PC-9 (cell line): ENCODE measurements at regions not wholly inside any gene's neighbourhood (a gene's known extent, or its start where the extent isn't known, plus 50 kb on each side); places are given as distances from the start of the nearest gene placed in this dataset.

Experiments
- BruUV-seq: library from RNA; stranded (reverse); fragments of 400-500 nt; replicated peaks from 2 replicates; lab custom pipeline; 2021; lab: Mats Ljungman, UMichigan
- CTCF ChIA-PET: fragments of 300-600 bp; sonication (Branson Sonifier 250); formaldehyde crosslinking; loops from one replicate; lab custom pipeline; 2022; ENCODE audit warnings: antibody characterized with exemption; lab: Charles Lee
- POLR2A ChIA-PET: fragments of 300-600 bp; sonication (Branson Sonifier 250); formaldehyde crosslinking; loops from one replicate; lab custom pipeline; 2022; ENCODE audit warnings: antibody characterized with exemption; ENCODE audit not compliant: unreplicated experiment; lab: Charles Lee
- DNase-seq, 2 experiments: peaks; one replicate each; pipeline versions ENCODE4 v3.0.0 to v3.0.0-alpha.2; 2015 to 2022; ENCODE audit warnings: mixed read lengths in 1 of 2
- H2AFZ ChIP-seq: fragments of 200-600 bp; sonication (generic); 2 replicates; pipeline ENCODE4 v1.8.1; 2017; ENCODE audit warnings: antibody characterized with exemption
- H3F3A ChIP-seq: fragments of 200-600 bp; sonication (generic); 2 replicates; pipeline ENCODE4 v1.8.1; 2017; ENCODE audit warnings: antibody characterized with exemption, mild to moderate bottlenecking, low read depth; ENCODE audit not compliant: insufficient read depth
- H3K27ac ChIP-seq: fragments of 200-600 bp; sonication (generic); 2 replicates; pipeline ENCODE4 v1.6.1; 2016; ENCODE audit warnings: mixed run types
- H3K27me3 ChIP-seq: fragments of 200-600 bp; sonication (generic); 2 replicates; pipeline ENCODE4 v1.6.1; 2016; ENCODE audit warnings: low read depth, mixed run types; ENCODE audit not compliant: insufficient read depth
- H3K36me3 ChIP-seq: fragments of 200-600 bp; sonication (generic); 2 replicates; pipeline ENCODE4 v1.6.1; 2016; ENCODE audit warnings: low read depth, mixed run types
- H3K4me1 ChIP-seq: fragments of 200-600 bp; sonication (generic); replicated peaks from 2 replicates; pipeline ENCODE4 v1.6.1; 2016; ENCODE audit warnings: mixed run types; ENCODE audit not compliant: insufficient read depth
- H3K4me2 ChIP-seq: fragments of 200-600 bp; sonication (generic); 2 replicates; pipeline ENCODE4 v1.6.1; 2017; ENCODE audit warnings: mixed run types
- H3K4me3 ChIP-seq: fragments of 200-600 bp; sonication (generic); 2 replicates; pipeline ENCODE4 v1.6.1; 2016; ENCODE audit warnings: mixed run types
- H3K79me2 ChIP-seq: fragments of 200-600 bp; sonication (generic); 2 replicates; pipeline ENCODE4 v1.6.1; 2017; ENCODE audit warnings: low read depth, mixed run types
- H3K9me2 ChIP-seq: fragments of 200-600 bp; sonication (generic); 2 replicates; pipeline ENCODE4 v1.8.1; 2017; ENCODE audit warnings: mild to moderate bottlenecking; ENCODE audit not compliant: insufficient read depth
- H3K9me3 ChIP-seq: fragments of 200-600 bp; sonication (generic); 2 replicates; pipeline ENCODE4 v1.8.1; 2016; ENCODE audit warnings: low read depth; ENCODE audit not compliant: insufficient read depth
- H4K20me1 ChIP-seq: fragments of 200-600 bp; sonication (generic); 2 replicates; pipeline ENCODE4 v1.8.1; 2017; ENCODE audit not compliant: insufficient read depth
- EZH2 ChIP-seq: fragments of 200-600 bp; sonication (generic); IDR thresholded peaks from 2 replicates; pipeline ENCODE4 v1.8.0; 2017; ENCODE audit warnings: antibody characterized with exemption, low read depth
- intact Hi-C: fragments of 100-400 bp; cut with micrococcal nuclease; formaldehyde crosslinking; loops from one replicate; pipeline ENCODE4 v1.10.0; 2022; ENCODE audit not compliant: unreplicated experiment
- TF ChIP-seq, protein P1 (sequence below): fragments of 200-600 bp; sonication (generic); conservative IDR thresholded peaks from 2 replicates; pipeline ENCODE4 v1.6.1; 2017; ENCODE audit warnings: mixed run types, antibody characterized with exemption, mild to moderate bottlenecking, moderate library complexity

DNA sequence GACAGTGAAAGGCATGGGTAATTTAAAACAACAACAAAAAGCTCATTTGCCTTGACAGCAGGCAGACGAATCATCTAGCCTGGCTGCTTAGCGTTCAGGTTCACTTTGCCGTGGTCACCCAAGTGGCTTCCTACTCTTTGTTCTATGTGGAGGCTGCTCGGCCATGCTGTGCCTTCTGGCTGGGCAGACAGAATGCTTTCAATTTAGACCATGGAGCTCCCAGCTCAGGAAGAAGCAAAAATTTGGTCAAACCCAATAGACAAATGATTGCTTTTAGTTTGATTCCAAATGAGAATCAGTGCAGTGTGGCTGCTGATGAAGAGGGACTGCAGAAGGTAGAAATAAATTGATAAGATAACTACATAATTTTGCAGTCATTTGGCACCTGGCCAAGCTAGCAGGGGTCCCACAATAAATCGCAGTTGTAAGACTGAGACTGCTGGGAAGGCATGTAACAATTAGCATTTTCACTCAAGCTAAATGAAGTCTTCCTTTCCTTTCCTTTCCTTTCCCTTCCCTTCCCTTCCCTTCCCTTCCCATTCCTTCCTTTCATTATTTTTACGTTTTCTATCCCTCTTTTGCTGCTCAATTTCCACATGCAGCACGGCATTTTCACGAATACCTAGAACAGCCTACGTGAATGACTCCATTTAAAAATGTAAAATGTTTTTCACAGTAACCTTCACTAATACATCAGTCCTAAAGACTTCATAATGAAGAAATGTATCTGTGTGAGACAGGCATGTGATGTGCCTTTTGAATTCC lies 360.4 kb upstream of the TGFBR2 start:
- no peaks in the 10 kb centered on the region for H3K36me3 ChIP-seq
- H3K4me1 ChIP-seq, result no peaks in the 10 kb centered on the region
- no peak overlapping the region for H3K4me3 ChIP-seq
- no peak overlapping the region for H3K27ac ChIP-seq
- BruUV-seq, result no TSS peak
- ChIA-PET POLR2A (no interaction called here), CTCF (no interaction called here)
- H2AFZ ChIP-seq, result no peak overlapping the region
- TF ChIP-seq EZH2, result no peak
- TF ChIP-seq, protein P1, sequence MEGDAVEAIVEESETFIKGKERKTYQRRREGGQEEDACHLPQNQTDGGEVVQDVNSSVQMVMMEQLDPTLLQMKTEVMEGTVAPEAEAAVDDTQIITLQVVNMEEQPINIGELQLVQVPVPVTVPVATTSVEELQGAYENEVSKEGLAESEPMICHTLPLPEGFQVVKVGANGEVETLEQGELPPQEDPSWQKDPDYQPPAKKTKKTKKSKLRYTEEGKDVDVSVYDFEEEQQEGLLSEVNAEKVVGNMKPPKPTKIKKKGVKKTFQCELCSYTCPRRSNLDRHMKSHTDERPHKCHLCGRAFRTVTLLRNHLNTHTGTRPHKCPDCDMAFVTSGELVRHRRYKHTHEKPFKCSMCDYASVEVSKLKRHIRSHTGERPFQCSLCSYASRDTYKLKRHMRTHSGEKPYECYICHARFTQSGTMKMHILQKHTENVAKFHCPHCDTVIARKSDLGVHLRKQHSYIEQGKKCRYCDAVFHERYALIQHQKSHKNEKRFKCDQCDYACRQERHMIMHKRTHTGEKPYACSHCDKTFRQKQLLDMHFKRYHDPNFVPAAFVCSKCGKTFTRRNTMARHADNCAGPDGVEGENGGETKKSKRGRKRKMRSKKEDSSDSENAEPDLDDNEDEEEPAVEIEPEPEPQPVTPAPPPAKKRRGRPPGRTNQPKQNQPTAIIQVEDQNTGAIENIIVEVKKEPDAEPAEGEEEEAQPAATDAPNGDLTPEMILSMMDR, result no peak
- H3K9me2 ChIP-seq, result no peaks in the 10 kb centered on the region
- H4K20me1 ChIP-seq, result no peaks in the 10 kb centered on the region
- H3K9me3 ChIP-seq, result no peaks in the 10 kb centered on the region
- DNase-seq, result no peak
- H3K4me2 ChIP-seq, result no peak overlapping the region
- H3F3A ChIP-seq, result no peaks in the 10 kb centered on the region
- intact Hi-C loops, result no loop called here
- no peaks in the 10 kb centered on the region for H3K79me2 ChIP-seq
- no peaks in the 10 kb centered on the region for H3K27me3 ChIP-seq

DNA sequence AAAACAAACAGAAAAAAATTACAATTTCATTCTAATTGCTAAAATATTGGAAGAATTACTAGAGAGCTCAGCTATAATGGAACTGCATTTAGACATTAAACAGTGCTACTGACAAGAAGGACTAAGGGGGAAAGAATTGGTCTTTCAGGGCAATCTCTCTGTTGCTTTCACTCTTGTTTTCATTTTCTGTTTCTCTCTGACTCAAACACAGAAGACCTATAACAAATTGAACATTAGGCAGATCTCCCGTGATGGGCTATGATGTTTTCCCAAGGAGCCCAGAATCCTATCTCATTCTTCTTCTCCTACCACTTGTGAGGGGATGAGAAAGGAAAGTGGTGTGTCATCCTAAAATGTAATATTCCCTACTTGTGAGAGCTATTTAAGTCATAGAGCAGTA lies 358.0 kb upstream of the TGFBR2 start:
- Histone ChIP-seq H3K27me3 (no peaks in the 10 kb centered on the region), H3F3A (no peaks in the 10 kb centered on the region), H4K20me1 (no peaks in the 10 kb centered on the region), H3K36me3 (no peaks in the 10 kb centered on the region), H3K4me1 (no peaks in the 10 kb centered on the region), H3K27ac (no peak overlapping the region), H3K4me3 (no peak overlapping the region), H3K9me3 (no peaks in the 10 kb centered on the region), H3K79me2 (no peaks in the 10 kb centered on the region), H2AFZ (no peak overlapping the region), H3K9me2 (no peaks in the 10 kb centered on the region), H3K4me2 (no peak overlapping the region)
- no TSS peak for BruUV-seq
- ChIA-PET POLR2A (no interaction called here), CTCF (no interaction called here)
- no peak for DNase-seq
- intact Hi-C loops, result no loop called here
- no peak for TF ChIP-seq EZH2
- TF ChIP-seq, protein P1, result no peak

DNA sequence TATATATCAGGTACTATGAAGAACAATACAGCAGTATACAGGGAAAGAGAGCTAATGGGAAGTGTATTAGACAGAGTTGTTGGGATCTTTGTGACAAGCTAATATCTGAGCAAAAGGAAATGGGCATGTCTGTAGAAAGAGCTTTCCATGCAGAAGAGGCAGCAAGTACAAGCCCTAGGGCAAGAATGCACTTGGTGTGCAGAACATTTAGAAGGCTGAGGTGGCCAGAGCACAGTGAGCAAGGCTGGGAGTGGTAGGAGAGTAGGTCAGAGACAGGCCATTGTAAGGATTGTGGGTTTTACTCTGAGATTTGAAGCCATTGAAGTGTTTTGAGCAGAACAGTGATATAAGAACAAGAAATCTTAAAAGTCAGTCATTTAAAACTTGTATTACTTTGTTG lies 353.9 kb upstream of the TGFBR2 start:
- H3F3A ChIP-seq, result no peaks in the 10 kb centered on the region
- no peaks in the 10 kb centered on the region for H3K4me1 ChIP-seq
- H3K27ac ChIP-seq, result no peak overlapping the region
- H3K27me3 ChIP-seq, result no peaks in the 10 kb centered on the region
- no peak overlapping the region for H2AFZ ChIP-seq
- H3K9me2 ChIP-seq, result no peaks in the 10 kb centered on the region
- TF ChIP-seq, protein P1, result no peak
- no peak for TF ChIP-seq EZH2
- no peaks in the 10 kb centered on the region for H3K36me3 ChIP-seq
- no peaks in the 10 kb centered on the region for H4K20me1 ChIP-seq
- BruUV-seq, result no TSS peak
- DNase-seq, result no peak
- no peak overlapping the region for H3K4me3 ChIP-seq
- H3K4me2 ChIP-seq, result no peak overlapping the region
- no peaks in the 10 kb centered on the region for H3K9me3 ChIP-seq
- ChIA-PET POLR2A (no interaction called here), CTCF (no interaction called here)
- intact Hi-C loops, result no loop called here
- H3K79me2 ChIP-seq, result no peaks in the 10 kb centered on the region
